B cell (primary cell): ENCODE measurements at regions not wholly inside any gene's neighbourhood (a gene's known extent, or its start where the extent isn't known, plus 50 kb on each side); places are given as distances from the start of the nearest gene placed in this dataset.

ENCODE experiments used
- ATAC-seq: fragments of 200-7000 bp; cut with Tn5 transposase; one replicate; pipeline ENCODE4 v1.10.0; 2021; ENCODE audit warnings: low read depth, mild to moderate bottlenecking, moderate number of reproducible peaks, moderate library complexity
- CTCF ChIA-PET: fragments of 350-600 bp; sonication (Branson Sonifier 250); formaldehyde crosslinking; loops from one replicate; lab custom pipeline; 2021; ENCODE audit warnings: antibody characterized with exemption, inconsistent platforms; lab: Charles Lee
- POLR2A ChIA-PET: fragments of 350-600 bp; sonication (Branson Sonifier 250); formaldehyde crosslinking; loops from one replicate; lab custom pipeline; 2021; ENCODE audit warnings: antibody characterized with exemption; lab: Charles Lee
- DNase-seq: peaks from one replicate; pipeline ENCODE4 v3.0.0; 2013
- H2AFZ ChIP-seq: 2 replicates; pipeline ENCODE4 v1.6.1; 2012; ENCODE audit warnings: mild to moderate bottlenecking, low read depth, low read length; ENCODE audit not compliant: insufficient read depth, poor library complexity, severe bottlenecking
- H3K27ac ChIP-seq, 2 donors: 1 replicate in 1 of 2; 2 replicates in 1 of 2; pipeline ENCODE4 v1.5.1; 2012 to 2013; ENCODE audit warnings: low read length in 2 of 2, mild to moderate bottlenecking in 2 of 2, moderate library complexity in 1 of 2
- H3K27me3 ChIP-seq, 4 experiments: fragments of 200-600 bp in 1 of 4; sonication (generic) in 1 of 4; replicated peaks in 1 of 4; 1 replicate in 2 of 4; 2 replicates in 2 of 4; pipeline versions ENCODE4 v1.6.1 to v1.7.0; 2013 to 2016; ENCODE audit warnings: low read length in 3 of 4, mild to moderate bottlenecking in 2 of 4, mixed read lengths in 1 of 4, moderate library complexity in 1 of 4; ENCODE audit not compliant: insufficient read depth in 4 of 4, control insufficient read depth in 3 of 4; ENCODE audit errors: control extremely low read depth in 1 of 4
- H3K36me3 ChIP-seq, 2 experiments: replicated peaks in 1 of 2; 1 replicate in 1 of 2; 2 replicates in 1 of 2; pipeline versions ENCODE4 v1.6.1 to v1.7.1; 2013; ENCODE audit warnings: low read length in 1 of 2; ENCODE audit not compliant: insufficient read depth in 2 of 2, control insufficient read depth in 1 of 2; ENCODE audit errors: control extremely low read depth in 1 of 2, extremely low read depth in 1 of 2
- H3K4me1 ChIP-seq, 2 donors: fragments of 200-600 bp in 1 of 2; sonication (generic) in 1 of 2; 1 replicate in 1 of 2; 2 replicates in 1 of 2; pipeline versions ENCODE4 v1.5.1 to v1.6.1; 2013 to 2017; ENCODE audit warnings: low read length in 2 of 2; ENCODE audit not compliant: control insufficient read depth in 2 of 2, insufficient read depth in 2 of 2
- H3K4me2 ChIP-seq: replicated peaks from 2 replicates; pipeline ENCODE3; 2012; ENCODE audit warnings: mild to moderate bottlenecking, low read depth, low read length; ENCODE audit not compliant: poor library complexity, severe bottlenecking
- H3K4me3 ChIP-seq, 5 experiments: fragments of 200-600 bp in 1 of 5; sonication (generic) in 1 of 5; 1 replicate in 3 of 5; 2 replicates in 2 of 5; pipeline versions ENCODE4 v1.5.1 to v1.7.0; 2011 to 2016; ENCODE audit warnings: low read length in 4 of 5, mild to moderate bottlenecking in 4 of 5, low read depth in 2 of 5, control low read depth in 1 of 5, moderate library complexity in 1 of 5; ENCODE audit not compliant: insufficient read depth in 1 of 5; ENCODE audit errors: control extremely low read depth in 1 of 5, extremely low read depth in 1 of 5
- H3K79me2 ChIP-seq: fragments of 200-600 bp; sonication (generic); one replicate; pipeline ENCODE4 v1.6.0; 2016; ENCODE audit warnings: low read length; ENCODE audit not compliant: control insufficient read depth, insufficient read depth
- H3K9ac ChIP-seq: fragments of 200-600 bp; sonication (generic); 2 replicates; pipeline ENCODE4 v1.6.1; 2017; ENCODE audit warnings: mild to moderate bottlenecking, low read length, moderate library complexity
- H3K9me3 ChIP-seq, 3 donors: one replicate each; pipeline versions ENCODE4 v1.6.1 to v1.7.1; 2013; ENCODE audit warnings: low read length in 2 of 3; ENCODE audit not compliant: control insufficient read depth in 2 of 3, insufficient read depth in 1 of 3; ENCODE audit errors: control extremely low read depth in 1 of 3
- H4K20me1 ChIP-seq: 2 replicates; pipeline ENCODE4 v1.6.0; 2012; ENCODE audit warnings: mild to moderate bottlenecking, low read length; ENCODE audit not compliant: insufficient read depth, control insufficient read depth, poor library complexity, severe bottlenecking
- H3K27ac Mint-ChIP-seq: one replicate; pipeline ENCODE4 v1.8.0; 2021; ENCODE audit warnings: mixed read lengths
- H3K27me3 Mint-ChIP-seq: one replicate; pipeline ENCODE4 v1.8.0; 2021; ENCODE audit warnings: mixed read lengths
- H3K4me1 Mint-ChIP-seq: one replicate; pipeline ENCODE4 v1.8.0; 2021; ENCODE audit warnings: mixed read lengths
- H3K4me3 Mint-ChIP-seq: one replicate; pipeline ENCODE4 v1.8.0; 2021; ENCODE audit warnings: mixed read lengths
- H3K9me3 Mint-ChIP-seq: one replicate; pipeline ENCODE4 v1.8.0; 2022; ENCODE audit warnings: mixed read lengths; ENCODE audit not compliant: insufficient read depth
- EZH2 ChIP-seq: IDR thresholded peaks from 2 replicates; pipeline ENCODE4 v1.6.1; 2012; ENCODE audit warnings: borderline replicate concordance, low read depth, mild to moderate bottlenecking, moderate library complexity, low read length; ENCODE audit not compliant: insufficient read depth, poor library complexity, severe bottlenecking
- WGBS: methylation state at CpG from one replicate; pipeline ENCODE4 v1.1.5; 2013; ENCODE audit warnings: missing lambda C conversion rate; ENCODE audit not compliant: insufficient coverage; 5-methylcytosine and 5-hydroxymethylcytosine counted together
- intact Hi-C: fragments of 100-400 bp; cut with micrococcal nuclease; formaldehyde crosslinking; loops from one replicate; pipeline ENCODE4 v1.10.0; 2022
- TF ChIP-seq, protein P1 (sequence below): fragments of 200-600 bp; IDR thresholded peaks from one replicate; pipeline ENCODE4 v1.8.0; 2022; ENCODE audit warnings: antibody characterized with exemption, mild to moderate bottlenecking

DNA sequence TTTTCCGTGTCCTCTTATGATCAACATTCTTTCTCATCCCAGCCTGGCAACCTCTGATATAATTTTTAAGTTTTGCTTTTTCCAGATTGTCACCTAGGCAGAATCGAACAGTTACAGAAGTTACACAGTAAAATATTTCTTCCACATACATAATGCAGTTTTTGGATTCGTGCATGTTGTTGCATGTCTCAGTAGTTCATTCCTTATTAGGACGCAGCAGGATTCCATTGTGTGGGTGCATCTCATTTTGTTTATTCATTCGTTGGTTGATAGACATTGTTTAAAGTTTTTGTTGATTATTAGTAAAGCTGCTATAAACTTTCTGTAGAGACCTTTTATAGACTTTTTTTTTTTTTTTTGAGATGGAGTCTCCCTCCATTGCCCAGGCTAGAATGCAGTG lies 284.3 kb upstream of the FERMT1 start:
- intact Hi-C loops = no loop called here
- WGBS = 80% methylated on average over 3 of the region's 5 CpGs
- H3K4me1 Mint-ChIP-seq = no peaks in the 10 kb centered on the region
- no peaks in the 10 kb centered on the region for H3K4me1 ChIP-seq
- H3K9me3 Mint-ChIP-seq = no peaks in the 10 kb centered on the region
- ChIA-PET CTCF (no interaction called here), POLR2A (no interaction called here)
- H3K27me3 ChIP-seq = no peaks in the 10 kb centered on the region
- TF ChIP-seq EZH2 = no peak
- TF ChIP-seq, protein P1, sequence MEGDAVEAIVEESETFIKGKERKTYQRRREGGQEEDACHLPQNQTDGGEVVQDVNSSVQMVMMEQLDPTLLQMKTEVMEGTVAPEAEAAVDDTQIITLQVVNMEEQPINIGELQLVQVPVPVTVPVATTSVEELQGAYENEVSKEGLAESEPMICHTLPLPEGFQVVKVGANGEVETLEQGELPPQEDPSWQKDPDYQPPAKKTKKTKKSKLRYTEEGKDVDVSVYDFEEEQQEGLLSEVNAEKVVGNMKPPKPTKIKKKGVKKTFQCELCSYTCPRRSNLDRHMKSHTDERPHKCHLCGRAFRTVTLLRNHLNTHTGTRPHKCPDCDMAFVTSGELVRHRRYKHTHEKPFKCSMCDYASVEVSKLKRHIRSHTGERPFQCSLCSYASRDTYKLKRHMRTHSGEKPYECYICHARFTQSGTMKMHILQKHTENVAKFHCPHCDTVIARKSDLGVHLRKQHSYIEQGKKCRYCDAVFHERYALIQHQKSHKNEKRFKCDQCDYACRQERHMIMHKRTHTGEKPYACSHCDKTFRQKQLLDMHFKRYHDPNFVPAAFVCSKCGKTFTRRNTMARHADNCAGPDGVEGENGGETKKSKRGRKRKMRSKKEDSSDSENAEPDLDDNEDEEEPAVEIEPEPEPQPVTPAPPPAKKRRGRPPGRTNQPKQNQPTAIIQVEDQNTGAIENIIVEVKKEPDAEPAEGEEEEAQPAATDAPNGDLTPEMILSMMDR = no peak
- no peaks in the 10 kb centered on the region for H4K20me1 ChIP-seq
- peaks cover 0 to 1% (median 0%) of the 10 kb centered on the region in 3 donors for H3K9me3 ChIP-seq
- H3K4me3 ChIP-seq = no peak overlapping the region
- H3K36me3 ChIP-seq = no peaks in the 10 kb centered on the region
- H3K4me2 ChIP-seq = no peak overlapping the region
- H3K27me3 Mint-ChIP-seq = no peaks in the 10 kb centered on the region
- H3K79me2 ChIP-seq = no peaks in the 10 kb centered on the region
- no peak overlapping the region for H3K27ac ChIP-seq
- ATAC-seq = no peak
- no peak for DNase-seq
- no peak overlapping the region for H3K27ac Mint-ChIP-seq
- no peak overlapping the region for H2AFZ ChIP-seq
- H3K4me3 Mint-ChIP-seq = no peak overlapping the region
- H3K9ac ChIP-seq = no peak overlapping the region

GRCh38 chr20:6401893-6402557 lies 279.2 kb upstream of the FERMT1 start:
- H3K27ac Mint-ChIP-seq = no peak overlapping the region
- POLR2A ChIA-PET = no interaction called here
- no peak overlapping the region for H3K4me3 Mint-ChIP-seq
- H3K4me1 ChIP-seq = no peaks in the 10 kb centered on the region
- intact Hi-C loops = no loop called here
- no peaks in the 10 kb centered on the region for H3K4me1 Mint-ChIP-seq
- WGBS = 45% methylated on average over 3 of the region's 3 CpGs
- H3K4me3 ChIP-seq = no peak overlapping the region
- TF ChIP-seq, protein P1 = no peak
- no peak for TF ChIP-seq EZH2
- H3K27me3 Mint-ChIP-seq = no peaks in the 10 kb centered on the region
- H3K4me2 ChIP-seq = no peak overlapping the region
- no peak overlapping the region for H2AFZ ChIP-seq
- DNase-seq = no peak
- CTCF ChIA-PET = no interaction called here
- no peaks in the 10 kb centered on the region for H3K79me2 ChIP-seq
- peaks cover 0 to 1% (median 0%) of the 10 kb centered on the region in 3 donors for H3K9me3 ChIP-seq
- no peaks in the 10 kb centered on the region for H4K20me1 ChIP-seq
- no peaks in the 10 kb centered on the region for H3K36me3 ChIP-seq
- H3K27me3 ChIP-seq = no peaks in the 10 kb centered on the region
- H3K9me3 Mint-ChIP-seq = no peaks in the 10 kb centered on the region
- no peak overlapping the region for H3K27ac ChIP-seq
- no peak for ATAC-seq
- H3K9ac ChIP-seq = no peak overlapping the region
